Neural cell (in vitro differentiated cells): ENCODE measurements at regions not wholly inside any gene's neighbourhood (a gene's known extent, or its start where the extent isn't known, plus 50 kb on each side); places are given as distances from the start of the nearest gene placed in this dataset.

ENCODE experiments used
- H2AFZ ChIP-seq: fragments of 200-600, 300-800 bp; sonication (generic), shearing (Covaris generic); 2 replicates; pipeline ENCODE4 v1.6.0; 2014; ENCODE audit warnings: low read depth, mild to moderate bottlenecking, antibody characterized with exemption, low read length, moderate library complexity
- H3F3A ChIP-seq: fragments of 200-600 bp; shearing (Covaris generic); 2 replicates; pipeline ENCODE4 v1.6.1; 2016; ENCODE audit warnings: mild to moderate bottlenecking, moderate library complexity, mixed read lengths, antibody characterized with exemption, low read length; ENCODE audit not compliant: insufficient read depth, poor library complexity, severe bottlenecking
- H3K27ac ChIP-seq: fragments of 200-600, 300-800 bp; sonication (generic), shearing (Covaris generic); 2 replicates; pipeline ENCODE4 v1.5.1; 2014; ENCODE audit warnings: mild to moderate bottlenecking, low read length, moderate library complexity
- H3K27me3 ChIP-seq: fragments of 300-800, 200-600 bp; sonication (generic), shearing (Covaris generic); 2 replicates; pipeline ENCODE4 v1.6.0; 2014; ENCODE audit warnings: mild to moderate bottlenecking, low read depth, low read length, moderate library complexity; ENCODE audit not compliant: insufficient read depth
- H3K36me3 ChIP-seq: fragments of 300-800, 200-600 bp; sonication (generic), shearing (Covaris generic); 2 replicates; pipeline ENCODE4 v1.5.1; 2014; ENCODE audit warnings: mild to moderate bottlenecking, antibody characterized with exemption, low read length, moderate library complexity; ENCODE audit not compliant: insufficient read depth
- H3K4me2 ChIP-seq: fragments of 300-800, 200-600 bp; sonication (generic), shearing (Covaris generic); 2 replicates; pipeline ENCODE4 v1.6.0; 2014; ENCODE audit warnings: mild to moderate bottlenecking, low read length
- H3K4me3 ChIP-seq: fragments of 300-800, 200-600 bp; sonication (generic), shearing (Covaris generic); 2 replicates; pipeline ENCODE4 v1.5.1; 2014; ENCODE audit warnings: mild to moderate bottlenecking, low read length, moderate library complexity
- H3K79me2 ChIP-seq: fragments of 200-600 bp; shearing (Covaris generic); replicated peaks from 2 replicates; pipeline ENCODE4 v1.6.0; 2014; ENCODE audit warnings: mild to moderate bottlenecking, low read length, moderate library complexity; ENCODE audit not compliant: insufficient read depth
- H3K9ac ChIP-seq: fragments of 300-800, 200-600 bp; sonication (generic), shearing (Covaris generic); 2 replicates; pipeline ENCODE4 v1.6.1; 2016; ENCODE audit warnings: mild to moderate bottlenecking, low read length, mixed read lengths
- H3K9me2 ChIP-seq: fragments of 200-600 bp; shearing (Covaris generic); 2 replicates; pipeline ENCODE4 v1.6.1; 2016; ENCODE audit warnings: mild to moderate bottlenecking, low read length, mixed read lengths; ENCODE audit not compliant: insufficient read depth
- H3K9me3 ChIP-seq: fragments of 200-600, 300-800 bp; sonication (generic), shearing (Covaris generic); 2 replicates; pipeline ENCODE4 v1.6.1; 2016; ENCODE audit warnings: mild to moderate bottlenecking, mixed run types, low read length, moderate library complexity, mixed read lengths
- H4K20me1 ChIP-seq: fragments of 200-600 bp; shearing (Covaris generic); 2 replicates; pipeline ENCODE4 v1.6.1; 2016; ENCODE audit warnings: mild to moderate bottlenecking, mixed run types; ENCODE audit not compliant: insufficient read depth
- CTCF ChIP-seq: fragments of 450-650 bp; IDR thresholded peaks from 2 replicates; pipeline ENCODE4 v1.5.1; 2014; ENCODE audit warnings: antibody characterized with exemption, mild to moderate bottlenecking, moderate library complexity; ENCODE audit not compliant: poor library complexity, severe bottlenecking
- EP300 ChIP-seq: fragments of 450-650 bp; conservative IDR thresholded peaks from 2 replicates; pipeline ENCODE4 v1.6.1; 2014; ENCODE audit warnings: antibody characterized with exemption, mild to moderate bottlenecking, moderate library complexity; ENCODE audit not compliant: poor library complexity, severe bottlenecking
- EZH2 ChIP-seq: fragments of 200-600, 300-800 bp; shearing (Covaris generic), sonication (generic); IDR thresholded peaks from 2 replicates; pipeline ENCODE4 v1.6.1; 2014; ENCODE audit warnings: antibody characterized with exemption, low read length, borderline replicate concordance, mild to moderate bottlenecking; ENCODE audit not compliant: insufficient read depth, poor library complexity, severe bottlenecking
- MXI1 ChIP-seq: fragments of 450-650 bp; conservative IDR thresholded peaks from 2 replicates; pipeline ENCODE4 v1.6.1; 2014; ENCODE audit warnings: antibody characterized with exemption, mild to moderate bottlenecking; ENCODE audit not compliant: poor library complexity, severe bottlenecking
- POLR2AphosphoS5 ChIP-seq: IDR thresholded peaks from 2 replicates; pipeline ENCODE4 v1.6.1; 2012
- RAD21 ChIP-seq: fragments of 450-650 bp; conservative IDR thresholded peaks from 2 replicates; pipeline ENCODE4 v1.6.1; 2014; ENCODE audit warnings: antibody characterized with exemption, mild to moderate bottlenecking, moderate library complexity
- REST ChIP-seq: IDR thresholded peaks from 2 replicates; pipeline ENCODE4 v1.6.1; 2012; ENCODE audit warnings: borderline replicate concordance
- SMC3 ChIP-seq: fragments of 450-650 bp; conservative IDR thresholded peaks from 2 replicates; pipeline ENCODE4 v1.6.1; 2014; ENCODE audit warnings: antibody characterized with exemption, mild to moderate bottlenecking, moderate library complexity; ENCODE audit not compliant: poor library complexity
- TAF1 ChIP-seq: IDR thresholded peaks from 2 replicates; pipeline ENCODE4 v1.6.1; 2012; ENCODE audit warnings: low read depth

- TF ChIP-seq REST (no peak), POLR2AphosphoS5 (no peak), SMC3 (no peak), MXI1 (no peak), EZH2 (no peak), CTCF (no peak), RAD21 (no peak), EP300 (no peak), TAF1 (no peak)
- H3K9me3 ChIP-seq: no peaks in the 10 kb centered on the region
Measured at GRCh38 chr17:77484111-77484510, 343.3 kb downstream of the SEC14L1 start.

GRCh38 chr17:77485089-77485833 is 344.5 kb downstream of the SEC14L1 start:
- Histone ChIP-seq H3K9ac (no peak overlapping the region), H3K4me2 (no peak overlapping the region), H2AFZ (no peak overlapping the region), H3K36me3 (no peaks in the 10 kb centered on the region), H3K9me2 (no peaks in the 10 kb centered on the region), H3K27me3 (no peaks in the 10 kb centered on the region), H3K4me3 (no peak overlapping the region), H3F3A (no peaks in the 10 kb centered on the region), H3K27ac (no peak overlapping the region), H4K20me1 (no peaks in the 10 kb centered on the region), H3K79me2 (no peaks in the 10 kb centered on the region), H3K9me3 (no peaks in the 10 kb centered on the region)
- TF ChIP-seq CTCF (no peak), RAD21 (no peak), EZH2 (no peak), MXI1 (no peak)

More at GRCh38 chr17:77484111-77484510, 343.3 kb downstream of the SEC14L1 start:
- Histone ChIP-seq H3K9ac (no peak overlapping the region), H3K4me3 (no peak overlapping the region), H3K27me3 (no peaks in the 10 kb centered on the region), H3K36me3 (no peaks in the 10 kb centered on the region), H2AFZ (no peak overlapping the region), H3F3A (no peaks in the 10 kb centered on the region), H3K9me2 (no peaks in the 10 kb centered on the region), H4K20me1 (no peaks in the 10 kb centered on the region), H3K27ac (no peak overlapping the region), H3K79me2 (peaks cover 3% of the 10 kb centered on the region), H3K4me2 (no peak overlapping the region)
